CD4-positive, alpha-beta T cell (primary cell): ENCODE measurements at regions not wholly inside any gene's neighbourhood (a gene's known extent, or its start where the extent isn't known, plus 50 kb on each side); places are given as distances from the start of the nearest gene placed in this dataset.
A peak's percentile ranks its signal among the peaks of the same experiment; 100 is the strongest.

Source experiments
- ATAC-seq: fragments of 200-7000 bp; cut with Tn5 transposase; one replicate; pipeline ENCODE4 v1.10.0; 2022; ENCODE audit warnings: mild to moderate bottlenecking; ENCODE audit not compliant: poor library complexity
- CTCF ChIA-PET: fragments of 350-600 bp; sonication (Branson Sonifier 250); formaldehyde crosslinking; loops from one replicate; lab custom pipeline; 2021; ENCODE audit warnings: antibody characterized with exemption, inconsistent platforms; lab: Charles Lee
- POLR2A ChIA-PET: fragments of 350-600 bp; sonication (Branson Sonifier 250); formaldehyde crosslinking; loops from one replicate; lab custom pipeline; 2021; ENCODE audit warnings: antibody characterized with exemption, inconsistent platforms; lab: Charles Lee
- DNase-seq, 14 experiments: peaks; one replicate each; pipeline ENCODE4 v3.0.0-alpha.2; 2013 to 2020; ENCODE audit warnings: mixed read lengths in 2 of 14
- H3K27ac ChIP-seq, 2 donors: one replicate each; pipeline versions ENCODE4 v1.5.1 to v1.7.0; 2013; ENCODE audit warnings: low read length in 2 of 2, low read depth in 1 of 2, mild to moderate bottlenecking in 1 of 2
- H3K27me3 ChIP-seq, 2 experiments: 1 replicate in 1 of 2; 2 replicates in 1 of 2; pipeline versions ENCODE4 v1.6.1 to v1.7.0; 2013; ENCODE audit warnings: low read length in 2 of 2, control low read depth in 1 of 2, mild to moderate bottlenecking in 1 of 2, moderate library complexity in 1 of 2; ENCODE audit not compliant: insufficient read depth in 2 of 2, control insufficient read depth in 1 of 2
- H3K36me3 ChIP-seq: one replicate; pipeline ENCODE4 v1.6.1; 2013; ENCODE audit warnings: low read length, control low read depth; ENCODE audit not compliant: insufficient read depth
- H3K4me1 ChIP-seq: one replicate; pipeline ENCODE4 v1.6.1; 2013; ENCODE audit warnings: low read length, control low read depth; ENCODE audit not compliant: insufficient read depth
- H3K4me3 ChIP-seq: one replicate; pipeline ENCODE4 v1.5.1; 2013; ENCODE audit warnings: mild to moderate bottlenecking, low read length, moderate library complexity
- H3K9me3 ChIP-seq, 2 experiments: 1 replicate in 1 of 2; 2 replicates in 1 of 2; pipeline versions ENCODE4 v1.6.1 to v1.7.0; 2013; ENCODE audit warnings: low read length in 2 of 2, mild to moderate bottlenecking in 2 of 2, control low read depth in 1 of 2, moderate library complexity in 1 of 2; ENCODE audit not compliant: control insufficient read depth in 1 of 2, insufficient read depth in 1 of 2
- H3K27ac Mint-ChIP-seq: one replicate; pipeline ENCODE4 v1.8.0; 2020; ENCODE audit warnings: mixed read lengths
- H3K27me3 Mint-ChIP-seq: one replicate; pipeline ENCODE4 v1.8.0; 2021; ENCODE audit warnings: mixed read lengths
- H3K36me3 Mint-ChIP-seq: one replicate; pipeline ENCODE4 v1.8.0; 2021; ENCODE audit warnings: low read depth, mixed read lengths
- H3K4me1 Mint-ChIP-seq: one replicate; pipeline ENCODE4 v1.8.0; 2021; ENCODE audit warnings: low read depth, mixed read lengths
- H3K4me3 Mint-ChIP-seq: one replicate; pipeline ENCODE4 v1.8.0; 2020; ENCODE audit warnings: mild to moderate bottlenecking, mixed read lengths
- H3K9me3 Mint-ChIP-seq: one replicate; pipeline ENCODE4 v1.8.0; 2020; ENCODE audit warnings: mixed read lengths
- intact Hi-C, 2 experiments: fragments of 100-400 bp; cut with DNase I in 1 of 2; cut with micrococcal nuclease in 1 of 2; formaldehyde crosslinking; loops; one replicate each; pipeline versions ENCODE4 v1.15.1 to v1.9.0; 2023 to 2025; cut with DNase I, micrococcal nuclease
- TF ChIP-seq, protein P1 (sequence below): fragments of 200-600 bp; IDR thresholded peaks from one replicate; pipeline ENCODE4 v1.8.0; 2022; ENCODE audit warnings: antibody characterized with exemption, mild to moderate bottlenecking

DNA sequence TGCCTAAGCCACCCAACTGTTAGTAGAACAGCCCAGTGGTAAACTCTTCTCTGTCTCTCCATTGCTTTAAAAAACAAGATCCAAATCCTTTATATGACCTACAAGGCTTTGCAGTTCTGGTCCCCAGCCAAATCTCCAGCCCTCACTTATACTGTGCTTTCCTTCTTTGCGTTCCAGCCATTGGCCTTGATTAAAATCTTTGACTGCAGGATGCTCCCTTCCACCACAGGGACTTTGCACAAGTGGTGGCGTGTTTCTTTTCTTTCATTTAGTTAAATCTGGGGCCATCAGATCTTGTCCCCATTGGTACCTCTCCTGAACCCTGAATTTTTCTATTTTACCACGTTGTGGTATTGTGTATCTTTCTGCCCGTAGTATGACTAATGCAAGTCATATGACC lies 183.7 kb downstream of the VRK1 start:
- no peak overlapping the region for H3K4me3 Mint-ChIP-seq
- peaks cover 19% of the 10 kb centered on the region for H3K27me3 Mint-ChIP-seq
- intact Hi-C loops = no loop called here
- TF ChIP-seq, protein P1, sequence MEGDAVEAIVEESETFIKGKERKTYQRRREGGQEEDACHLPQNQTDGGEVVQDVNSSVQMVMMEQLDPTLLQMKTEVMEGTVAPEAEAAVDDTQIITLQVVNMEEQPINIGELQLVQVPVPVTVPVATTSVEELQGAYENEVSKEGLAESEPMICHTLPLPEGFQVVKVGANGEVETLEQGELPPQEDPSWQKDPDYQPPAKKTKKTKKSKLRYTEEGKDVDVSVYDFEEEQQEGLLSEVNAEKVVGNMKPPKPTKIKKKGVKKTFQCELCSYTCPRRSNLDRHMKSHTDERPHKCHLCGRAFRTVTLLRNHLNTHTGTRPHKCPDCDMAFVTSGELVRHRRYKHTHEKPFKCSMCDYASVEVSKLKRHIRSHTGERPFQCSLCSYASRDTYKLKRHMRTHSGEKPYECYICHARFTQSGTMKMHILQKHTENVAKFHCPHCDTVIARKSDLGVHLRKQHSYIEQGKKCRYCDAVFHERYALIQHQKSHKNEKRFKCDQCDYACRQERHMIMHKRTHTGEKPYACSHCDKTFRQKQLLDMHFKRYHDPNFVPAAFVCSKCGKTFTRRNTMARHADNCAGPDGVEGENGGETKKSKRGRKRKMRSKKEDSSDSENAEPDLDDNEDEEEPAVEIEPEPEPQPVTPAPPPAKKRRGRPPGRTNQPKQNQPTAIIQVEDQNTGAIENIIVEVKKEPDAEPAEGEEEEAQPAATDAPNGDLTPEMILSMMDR = no peak
- no peaks in the 10 kb centered on the region for H3K36me3 ChIP-seq
- H3K9me3 Mint-ChIP-seq = peaks cover 2% of the 10 kb centered on the region
- CTCF ChIA-PET = no interaction called here
- DNase-seq (no peak), ATAC-seq (no peak)
- no peaks in the 10 kb centered on the region for H3K9me3 ChIP-seq
- peaks cover 10% of the 10 kb centered on the region for H3K4me1 Mint-ChIP-seq
- no peak overlapping the region for H3K27ac Mint-ChIP-seq
- H3K4me3 ChIP-seq = no peak overlapping the region
- H3K36me3 Mint-ChIP-seq = no peaks in the 10 kb centered on the region
- POLR2A ChIA-PET = no interaction called here
- no peak overlapping the region for H3K27ac ChIP-seq
- H3K27me3 ChIP-seq = peaks cover 0 to 6% of the 10 kb centered on the region in 2 experiments
- H3K4me1 ChIP-seq = no peaks in the 10 kb centered on the region

DNA sequence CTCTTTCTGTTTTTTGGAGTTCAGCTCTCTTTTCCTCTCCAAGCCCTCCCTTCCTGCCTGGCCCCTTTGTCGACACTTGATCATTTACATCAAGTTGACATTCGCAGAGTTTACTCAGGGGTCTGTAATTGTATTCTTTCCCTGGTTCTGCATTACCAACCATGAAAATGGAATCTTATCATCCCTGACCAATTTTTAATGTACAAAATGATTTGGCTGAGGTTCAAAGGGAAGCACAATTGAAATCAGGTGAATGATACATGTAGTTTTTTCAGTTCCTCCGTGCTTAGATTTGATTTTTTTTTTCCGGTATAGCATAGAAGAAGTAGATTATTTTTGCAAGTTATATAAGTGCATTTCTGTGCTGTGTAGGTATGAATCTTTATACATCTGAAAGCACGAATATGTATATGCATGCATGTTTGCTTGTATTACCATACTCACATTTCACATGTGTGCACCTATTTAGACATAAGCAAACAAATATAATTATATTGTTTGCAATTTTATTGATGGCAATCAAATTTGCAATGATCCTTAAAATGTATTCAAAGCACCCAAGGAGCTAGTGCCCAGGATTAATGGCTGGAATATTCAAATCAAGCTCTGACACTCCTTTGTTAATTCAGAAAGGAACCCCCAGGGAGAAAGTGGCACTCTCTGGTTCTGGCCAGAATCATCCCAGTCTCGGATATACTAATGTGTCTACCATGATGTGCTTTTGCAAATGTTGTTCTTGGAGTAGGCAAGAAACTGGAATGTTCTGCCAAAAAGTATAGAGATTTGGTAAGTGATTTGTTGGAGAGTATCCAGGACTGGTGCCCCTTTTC lies 189.3 kb downstream of the VRK1 start:
- H3K4me3 ChIP-seq = no peak overlapping the region
- no peak overlapping the region for H3K27ac Mint-ChIP-seq
- H3K27me3 Mint-ChIP-seq = no peaks in the 10 kb centered on the region
- ChIA-PET POLR2A (no interaction called here), CTCF (no interaction called here)
- TF ChIP-seq, protein P1 = no peak
- H3K4me1 ChIP-seq = peaks cover 17% of the 10 kb centered on the region
- no peaks in the 10 kb centered on the region for H3K36me3 ChIP-seq
- no peak overlapping the region for H3K4me3 Mint-ChIP-seq
- ATAC-seq (no peak), DNase-seq (no peak)
- peaks cover 3% of the 10 kb centered on the region for H3K9me3 Mint-ChIP-seq
- H3K36me3 Mint-ChIP-seq = no peaks in the 10 kb centered on the region
- H3K27me3 ChIP-seq = no peaks in the 10 kb centered on the region
- intact Hi-C loops = no loop called here
- no peak overlapping the region for H3K27ac ChIP-seq
- H3K9me3 ChIP-seq = no peaks in the 10 kb centered on the region
- H3K4me1 Mint-ChIP-seq = peaks cover 39% of the 10 kb centered on the region

DNA sequence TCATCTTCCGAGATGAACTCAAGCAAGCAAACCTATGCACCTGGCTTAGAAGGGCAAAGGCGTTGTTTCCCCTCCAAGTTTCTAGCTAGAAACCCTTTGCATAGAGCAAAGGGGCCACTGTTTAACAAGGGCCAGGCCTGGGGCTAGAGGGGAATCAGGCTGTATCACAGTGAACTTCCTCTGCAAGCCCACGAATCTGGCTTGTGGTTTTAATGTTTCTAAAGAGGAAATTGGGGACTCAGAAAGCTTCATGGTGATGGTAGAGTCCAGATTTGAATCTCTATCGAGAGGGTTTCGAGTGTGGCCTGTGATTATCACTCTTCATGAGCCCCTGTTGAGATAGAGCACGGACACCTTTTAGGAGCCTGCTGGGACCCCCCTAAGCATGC lies 189.9 kb downstream of the VRK1 start:
- H3K27ac Mint-ChIP-seq = peak overlapping the region; percentile 48
- H3K4me3 Mint-ChIP-seq = peak overlapping the region; percentile 27
- H3K36me3 ChIP-seq = no peaks in the 10 kb centered on the region
- H3K27me3 Mint-ChIP-seq = no peaks in the 10 kb centered on the region
- peaks cover 39% of the 10 kb centered on the region for H3K4me1 Mint-ChIP-seq
- H3K9me3 Mint-ChIP-seq = peaks cover 3% of the 10 kb centered on the region
- H3K9me3 ChIP-seq = no peaks in the 10 kb centered on the region
- DNase-seq = peak in 3 of 14 experiments; percentile 12 to 39 (median 12)
- CTCF ChIA-PET = no interaction called here
- TF ChIP-seq, protein P1 = no peak
- peaks cover 17% of the 10 kb centered on the region for H3K4me1 ChIP-seq
- no peak for ATAC-seq
- POLR2A ChIA-PET = no interaction called here
- H3K27me3 ChIP-seq = no peaks in the 10 kb centered on the region
- H3K27ac ChIP-seq = peak overlapping the region in 1 of 2 donors; percentile 10
- intact Hi-C loops = no loop called here
- H3K4me3 ChIP-seq = no peak overlapping the region
- no peaks in the 10 kb centered on the region for H3K36me3 Mint-ChIP-seq
